Chondrocyte (in vitro differentiated cells): ENCODE measurements at regions not wholly inside any gene's neighbourhood (a gene's known extent, or its start where the extent isn't known, plus 50 kb on each side); places are given as distances from the start of the nearest gene placed in this dataset.

ENCODE experiments used
- DNase-seq: peaks from one replicate; pipeline ENCODE4 v3.0.0; 2021; ENCODE audit warnings: mixed read lengths, low spot score
- H3K27ac Mint-ChIP-seq: one replicate; pipeline ENCODE4 v1.8.0; 2021; ENCODE audit warnings: mild to moderate bottlenecking, moderate library complexity, mixed read lengths; ENCODE audit not compliant: unreplicated experiment
- H3K27me3 Mint-ChIP-seq: 2 replicates; pipeline ENCODE4 v1.8.0; 2021; ENCODE audit warnings: low read depth, mixed read lengths
- H3K36me3 Mint-ChIP-seq: 2 replicates; pipeline ENCODE4 v1.8.0; 2021; ENCODE audit warnings: low read depth, mixed read lengths
- H3K4me1 Mint-ChIP-seq: 2 replicates; pipeline ENCODE4 v1.8.0; 2021; ENCODE audit warnings: low read depth, mild to moderate bottlenecking, mixed read lengths
- H3K4me3 Mint-ChIP-seq: one replicate; pipeline ENCODE4 v1.8.0; 2021; ENCODE audit warnings: mild to moderate bottlenecking, moderate library complexity, mixed read lengths; ENCODE audit not compliant: unreplicated experiment
- H3K9me3 Mint-ChIP-seq: 2 replicates; pipeline ENCODE4 v1.8.0; 2021; ENCODE audit warnings: low read depth, mixed read lengths
- TF ChIP-seq, protein P1 (sequence below): fragments of 200-600 bp; sonication (generic); IDR thresholded peaks from 2 replicates; pipeline ENCODE4 v1.5.0; 2021; ENCODE audit warnings: antibody characterized with exemption, mild to moderate bottlenecking, moderate library complexity

DNA sequence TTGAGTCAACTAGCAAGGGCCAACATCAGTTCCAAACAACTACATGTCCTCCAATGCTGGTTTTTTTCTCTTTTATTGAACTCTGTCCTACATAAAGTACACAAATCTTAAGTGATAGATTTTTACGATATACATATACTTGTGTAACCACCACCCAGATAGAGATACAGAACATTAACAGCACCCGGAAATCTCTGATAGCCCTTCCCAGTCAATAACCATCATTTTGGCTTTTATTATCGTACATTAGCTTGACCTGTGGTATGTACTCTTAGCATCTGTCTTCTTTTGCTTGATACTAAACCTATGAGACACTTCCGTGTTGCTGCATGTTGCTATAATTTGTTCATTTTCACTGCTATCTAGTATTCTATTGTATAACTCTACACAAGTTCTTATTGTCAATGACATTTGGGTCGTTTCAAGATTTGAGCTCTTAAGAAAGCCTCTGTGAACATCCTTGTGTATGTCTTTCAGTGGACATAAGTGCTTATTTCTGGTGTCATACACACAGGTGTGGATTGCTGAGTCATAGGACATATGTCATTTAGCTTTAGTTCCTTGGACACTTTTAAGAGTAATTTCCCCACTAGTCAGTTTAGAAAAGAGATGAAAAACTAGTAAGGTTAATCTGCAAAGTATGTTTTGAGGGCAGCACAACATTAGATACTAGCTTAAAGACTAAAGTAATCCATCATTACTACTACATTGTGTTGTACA is 111.1 kb downstream of the PRLHR start:
- no peak overlapping the region for H3K27ac Mint-ChIP-seq
- H3K4me1 Mint-ChIP-seq, result no peaks in the 10 kb centered on the region
- TF ChIP-seq, protein P1, sequence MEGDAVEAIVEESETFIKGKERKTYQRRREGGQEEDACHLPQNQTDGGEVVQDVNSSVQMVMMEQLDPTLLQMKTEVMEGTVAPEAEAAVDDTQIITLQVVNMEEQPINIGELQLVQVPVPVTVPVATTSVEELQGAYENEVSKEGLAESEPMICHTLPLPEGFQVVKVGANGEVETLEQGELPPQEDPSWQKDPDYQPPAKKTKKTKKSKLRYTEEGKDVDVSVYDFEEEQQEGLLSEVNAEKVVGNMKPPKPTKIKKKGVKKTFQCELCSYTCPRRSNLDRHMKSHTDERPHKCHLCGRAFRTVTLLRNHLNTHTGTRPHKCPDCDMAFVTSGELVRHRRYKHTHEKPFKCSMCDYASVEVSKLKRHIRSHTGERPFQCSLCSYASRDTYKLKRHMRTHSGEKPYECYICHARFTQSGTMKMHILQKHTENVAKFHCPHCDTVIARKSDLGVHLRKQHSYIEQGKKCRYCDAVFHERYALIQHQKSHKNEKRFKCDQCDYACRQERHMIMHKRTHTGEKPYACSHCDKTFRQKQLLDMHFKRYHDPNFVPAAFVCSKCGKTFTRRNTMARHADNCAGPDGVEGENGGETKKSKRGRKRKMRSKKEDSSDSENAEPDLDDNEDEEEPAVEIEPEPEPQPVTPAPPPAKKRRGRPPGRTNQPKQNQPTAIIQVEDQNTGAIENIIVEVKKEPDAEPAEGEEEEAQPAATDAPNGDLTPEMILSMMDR, result no peak

DNA sequence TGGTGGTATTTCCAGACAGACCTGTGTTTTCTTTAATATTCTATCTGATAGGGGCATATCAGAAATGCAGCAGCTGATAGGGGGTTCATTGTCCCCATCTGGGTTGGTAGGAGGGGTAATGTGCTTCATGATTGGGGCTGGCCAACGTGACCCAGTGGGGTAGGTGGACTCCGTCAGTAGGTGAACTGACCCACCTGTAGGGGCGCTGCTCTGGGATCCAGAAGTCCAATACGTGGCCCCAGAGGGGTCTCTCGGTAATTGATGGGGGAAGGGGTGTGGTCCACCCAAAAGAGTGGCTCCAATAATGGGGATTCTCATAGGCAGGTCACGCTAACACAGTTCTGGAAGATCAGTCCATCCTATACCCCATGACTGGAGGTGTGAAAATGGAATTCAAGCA is 112.0 kb downstream of the PRLHR start:
- TF ChIP-seq, protein P1, result no peak
- Mint-ChIP-seq H3K4me3 (no peak overlapping the region), H3K4me1 (no peaks in the 10 kb centered on the region), H3K36me3 (no peaks in the 10 kb centered on the region), H3K9me3 (no peaks in the 10 kb centered on the region), H3K27me3 (peaks cover 4% of the 10 kb centered on the region), H3K27ac (no peak overlapping the region)
- DNase-seq, result no peak

More for the DNA sequence above, 111.1 kb downstream of the PRLHR start:
- H3K4me3 Mint-ChIP-seq, result no peak overlapping the region
- H3K27me3 Mint-ChIP-seq, result peaks cover 4% of the 10 kb centered on the region
- no peaks in the 10 kb centered on the region for H3K36me3 Mint-ChIP-seq
- peaks cover 4% of the 10 kb centered on the region for H3K9me3 Mint-ChIP-seq
- DNase-seq, result no peak

DNA sequence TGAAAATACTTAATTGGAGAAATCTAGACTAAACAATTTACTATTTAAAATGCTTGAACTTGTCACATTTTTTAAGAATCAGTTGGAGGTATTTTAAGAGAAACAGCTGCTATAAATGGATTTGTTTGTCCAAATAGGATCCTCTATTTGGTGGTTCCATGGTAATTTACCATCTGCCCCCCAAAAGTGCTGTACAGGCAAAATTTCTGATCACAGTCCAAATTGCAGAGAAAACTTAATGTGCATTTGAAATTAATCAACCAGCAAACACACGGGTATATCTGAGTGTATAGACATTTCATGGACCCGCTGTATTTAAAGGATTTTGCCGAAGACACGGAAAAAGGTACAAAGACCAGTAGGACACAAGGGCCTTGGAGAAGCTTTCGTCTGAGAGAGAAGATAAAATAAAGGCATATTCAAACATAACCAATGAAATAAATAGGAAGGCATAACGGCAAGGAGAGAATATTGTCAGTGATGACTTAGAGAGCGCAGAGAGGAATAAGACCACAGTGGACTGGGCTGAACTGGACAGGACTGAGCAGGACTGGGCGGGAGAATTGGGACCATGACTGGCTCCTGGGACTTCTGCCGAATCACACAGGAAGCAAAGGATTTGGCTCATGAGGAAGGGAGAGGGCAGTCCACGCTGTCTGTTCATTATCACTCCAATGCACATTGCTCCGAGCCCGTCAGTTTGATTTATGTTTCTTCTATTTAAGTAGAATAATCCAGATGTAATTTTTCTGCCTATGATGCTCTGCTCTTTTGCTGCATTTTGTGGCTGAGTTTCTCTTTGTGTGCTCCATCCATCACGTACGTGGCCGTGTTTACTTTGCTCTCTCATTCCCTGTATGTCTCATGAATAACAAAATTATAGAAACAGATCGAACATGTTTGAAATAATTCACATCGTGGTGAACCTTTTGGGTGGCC is 112.8 kb downstream of the PRLHR start:
- H3K27ac Mint-ChIP-seq, result no peak overlapping the region
- H3K4me1 Mint-ChIP-seq, result no peaks in the 10 kb centered on the region
- H3K27me3 Mint-ChIP-seq, result peaks cover 4% of the 10 kb centered on the region
- no peak overlapping the region for H3K4me3 Mint-ChIP-seq
- TF ChIP-seq, protein P1, result no peak
- DNase-seq, result no peak
- no peaks in the 10 kb centered on the region for H3K36me3 Mint-ChIP-seq
- no peaks in the 10 kb centered on the region for H3K9me3 Mint-ChIP-seq

DNA sequence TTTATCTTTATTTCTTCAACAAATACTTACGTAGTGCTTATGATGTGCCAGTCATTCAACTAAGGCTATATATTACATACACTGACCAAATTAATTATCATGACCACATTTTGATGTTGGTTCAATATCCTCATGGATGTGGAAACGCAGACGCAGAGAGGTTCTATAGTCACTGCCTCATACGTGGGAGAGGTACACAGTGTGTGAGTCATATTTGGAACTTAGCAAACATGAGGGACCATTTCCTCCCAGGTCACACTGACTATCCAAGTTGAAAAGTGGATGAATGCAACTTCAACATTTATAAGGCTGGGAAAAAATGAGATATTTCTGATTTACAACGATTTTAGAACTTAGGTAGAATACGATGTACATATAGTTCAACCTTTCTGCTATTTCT is 113.6 kb downstream of the PRLHR start:
- no peaks in the 10 kb centered on the region for H3K9me3 Mint-ChIP-seq
- H3K27me3 Mint-ChIP-seq, result peaks cover 4% of the 10 kb centered on the region
- TF ChIP-seq, protein P1, result no peak
- no peaks in the 10 kb centered on the region for H3K36me3 Mint-ChIP-seq
- H3K4me3 Mint-ChIP-seq, result no peak overlapping the region
- no peak for DNase-seq
- no peak overlapping the region for H3K27ac Mint-ChIP-seq
- H3K4me1 Mint-ChIP-seq, result no peaks in the 10 kb centered on the region

DNA sequence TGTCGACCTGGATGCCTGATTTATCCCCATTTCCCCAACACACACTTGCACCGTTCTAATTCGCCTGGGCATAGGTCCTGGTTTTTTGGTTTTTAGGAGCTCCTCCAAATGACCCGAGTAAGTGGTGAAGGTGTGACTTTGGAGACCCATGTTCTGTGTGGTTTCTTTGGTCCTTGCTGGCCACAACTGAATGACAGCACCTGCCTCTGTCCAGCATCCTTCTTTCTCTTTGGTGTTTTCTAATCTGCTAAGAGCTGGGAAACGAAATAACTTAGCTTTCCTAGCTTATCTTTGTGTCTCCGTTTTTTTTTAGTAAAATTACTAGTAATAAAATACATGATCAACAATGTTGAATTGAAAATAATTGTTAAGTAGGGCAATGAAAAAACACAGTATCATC is 120.2 kb downstream of the PRLHR start:
- H3K27ac Mint-ChIP-seq, result no peak overlapping the region
- peaks cover 9% of the 10 kb centered on the region for H3K27me3 Mint-ChIP-seq
- H3K36me3 Mint-ChIP-seq, result no peaks in the 10 kb centered on the region
- no peak overlapping the region for H3K4me3 Mint-ChIP-seq
- no peaks in the 10 kb centered on the region for H3K4me1 Mint-ChIP-seq
- TF ChIP-seq, protein P1, result no peak
- no peaks in the 10 kb centered on the region for H3K9me3 Mint-ChIP-seq
- no peak for DNase-seq
